ENCODE measurements at regions not wholly inside any gene's neighbourhood (a gene's known extent, or its start where the extent isn't known, plus 50 kb on each side); places are given as distances from the start of the nearest gene placed in this dataset.

GRCh38 chr11:134685793-134686380 is 273.8 kb upstream of the B3GAT1 start:
- DNase-seq (ENCODE audit: low spot score) = no peak

GRCh38 chr11:134684576-134684975 is 272.5 kb upstream of the B3GAT1 start:
- no peak for DNase-seq (ENCODE audit: low spot score)

GRCh38 chr11:134683860-134684259 is 271.8 kb upstream of the B3GAT1 start:
- DNase-seq (ENCODE audit: low spot score) = no peak

- no peak for DNase-seq (ENCODE audit: low spot score)
Measured at GRCh38 chr11:134682577-134682976, 270.5 kb upstream of the B3GAT1 start.

GRCh38 chr11:134679592-134679991 is 267.6 kb upstream of the B3GAT1 start:
- no peak for DNase-seq (ENCODE audit: low spot score)

- no peak for DNase-seq (ENCODE audit: low spot score)
Measured at GRCh38 chr11:134678744-134679143, 266.7 kb upstream of the B3GAT1 start.

- no peak for DNase-seq (ENCODE audit: low spot score)
Measured at GRCh38 chr11:134677891-134678551, 266.0 kb upstream of the B3GAT1 start.

- DNase-seq (ENCODE audit: low spot score) = no peak
Measured at GRCh38 chr11:134677397-134677822, 265.4 kb upstream of the B3GAT1 start.

- DNase-seq (ENCODE audit: low spot score) = no peak
Measured at GRCh38 chr11:134676516-134677287, 264.7 kb upstream of the B3GAT1 start.

- DNase-seq (ENCODE audit: low spot score) = no peak
Measured at GRCh38 chr11:134675983-134676382, 263.9 kb upstream of the B3GAT1 start.

GRCh38 chr11:134674974-134675373 is 262.9 kb upstream of the B3GAT1 start:
- DNase-seq (ENCODE audit: low spot score) = no peak

GRCh38 chr11:134670961-134671370 is 258.9 kb upstream of the B3GAT1 start:
- DNase-seq (ENCODE audit: low spot score) = no peak

GRCh38 chr11:134670247-134670782 is 258.3 kb upstream of the B3GAT1 start:
- DNase-seq (ENCODE audit: low spot score) = no peak

- no peak for DNase-seq (ENCODE audit: low spot score)
Measured at GRCh38 chr11:134669796-134670195, 257.8 kb upstream of the B3GAT1 start.

GRCh38 chr11:134668796-134669195 is 256.8 kb upstream of the B3GAT1 start:
- DNase-seq (ENCODE audit: low spot score) = no peak

- DNase-seq (ENCODE audit: low spot score) = no peak
Measured at GRCh38 chr11:134668076-134668475, 256.0 kb upstream of the B3GAT1 start.

- no peak for DNase-seq (ENCODE audit: low spot score)
Measured at GRCh38 chr11:134667505-134667904, 255.5 kb upstream of the B3GAT1 start.

GRCh38 chr11:134667175-134667500 is 255.1 kb upstream of the B3GAT1 start:
- DNase-seq (ENCODE audit: low spot score) = no peak

GRCh38 chr11:134666273-134667174 is 254.5 kb upstream of the B3GAT1 start:
- DNase-seq (ENCODE audit: low spot score) = no peak

GRCh38 chr11:134665571-134666270 is 253.7 kb upstream of the B3GAT1 start:
- DNase-seq (ENCODE audit: low spot score) = no peak

- DNase-seq (ENCODE audit: low spot score) = no peak
Measured at GRCh38 chr11:134665188-134665535, 253.1 kb upstream of the B3GAT1 start.

Data from iPS-NIHi11 (cell line).